ENCODE measurements at regions not wholly inside any gene's neighbourhood (a gene's known extent, or its start where the extent isn't known, plus 50 kb on each side); places are given as distances from the start of the nearest gene placed in this dataset.
"Not testable (repeated sequence)": the region's sequence is repeated elsewhere in the genome, so short reads cannot be mapped to it uniquely, and the experiment has no call there.

- no peak for DNase-seq
Observed at GRCh38 chr12:5268424-5269210, 163.3 kb upstream of the NTF3 start.

- no peak for DNase-seq
Observed at GRCh38 chr12:5269846-5270245, 162.1 kb upstream of the NTF3 start.

- DNase-seq: no peak
Observed at GRCh38 chr12:5272018-5272785, 159.7 kb upstream of the NTF3 start.

- no peak for DNase-seq
Observed at GRCh38 chr12:5273709-5274108, 158.2 kb upstream of the NTF3 start.

GRCh38 chr12:5276327-5276880, 155.5 kb upstream of the NTF3 start:
- no peak for DNase-seq

- no peak for DNase-seq
Observed at GRCh38 chr12:5280086-5280485, 151.8 kb upstream of the NTF3 start.

- not testable (repeated sequence) for DNase-seq
Observed at GRCh38 chr12:5290368-5290767, 141.5 kb upstream of the NTF3 start.

GRCh38 chr12:5292651-5293050, 139.3 kb upstream of the NTF3 start:
- no peak for DNase-seq

- no peak for DNase-seq
Observed at GRCh38 chr12:5293773-5294172, 138.1 kb upstream of the NTF3 start.

GRCh38 chr12:5294274-5295070, 137.4 kb upstream of the NTF3 start:
- no peak for DNase-seq

- DNase-seq: no peak
Observed at GRCh38 chr12:5295151-5295550, 136.8 kb upstream of the NTF3 start.

- DNase-seq: no peak
Observed at GRCh38 chr12:5295996-5296395, 135.9 kb upstream of the NTF3 start.

GRCh38 chr12:5301539-5301938, 130.4 kb upstream of the NTF3 start:
- no peak for DNase-seq

GRCh38 chr12:5305425-5305824, 126.5 kb upstream of the NTF3 start:
- DNase-seq: no peak

GRCh38 chr12:5305886-5306545, 125.9 kb upstream of the NTF3 start:
- DNase-seq: no peak

- no peak for DNase-seq
Observed at GRCh38 chr12:5307065-5307464, 124.8 kb upstream of the NTF3 start.

GRCh38 chr12:5308216-5308615, 123.7 kb upstream of the NTF3 start:
- no peak for DNase-seq

- no peak for DNase-seq
Observed at GRCh38 chr12:5308996-5309395, 122.9 kb upstream of the NTF3 start.

- DNase-seq: no peak
Observed at GRCh38 chr12:5309654-5310053, 122.3 kb upstream of the NTF3 start.

GRCh38 chr12:5310151-5310550, 121.8 kb upstream of the NTF3 start:
- no peak for DNase-seq

- no peak for DNase-seq
Observed at GRCh38 chr12:5317556-5317955, 114.4 kb upstream of the NTF3 start.

- DNase-seq: no peak
Observed at GRCh38 chr12:5318874-5319273, 113.0 kb upstream of the NTF3 start.

All from NCI-H1048 (cell line).